Mucosa of descending colon (tissue), 3 donors: ENCODE measurements at regions not wholly inside any gene's neighbourhood (a gene's known extent, or its start where the extent isn't known, plus 50 kb on each side); places are given as distances from the start of the nearest gene placed in this dataset.

ENCODE experiments used
- ATAC-seq: fragments of 200-7000 bp; cut with Tn5 transposase; one replicate; pipeline ENCODE4 v1.9.1; 2020; ENCODE audit warnings: mild to moderate bottlenecking, moderate library complexity
- DNase-seq, 3 donors: peaks; one replicate each; pipeline ENCODE4 v3.0.0-alpha.2; 2020
- H3K36me3 ChIP-seq: fragments of 200-600 bp; one replicate; pipeline ENCODE4 v1.8.0; 2021; ENCODE audit warnings: low read depth, mild to moderate bottlenecking
- H3K4me1 ChIP-seq: fragments of 200-600 bp; one replicate; pipeline ENCODE4 v1.8.0; 2021; ENCODE audit warnings: low read depth, mild to moderate bottlenecking
- H3K4me3 ChIP-seq: fragments of 200-600 bp; one replicate; pipeline ENCODE4 v1.8.0; 2021; ENCODE audit warnings: mild to moderate bottlenecking
- H3K9me3 ChIP-seq: fragments of 200-600 bp; one replicate; pipeline ENCODE4 v1.8.0; 2021; ENCODE audit warnings: mild to moderate bottlenecking
- CTCF ChIP-seq: fragments of 200-600 bp; IDR thresholded peaks from one replicate; pipeline ENCODE4 v1.8.0; 2022; ENCODE audit warnings: antibody characterized with exemption, mild to moderate bottlenecking
- intact Hi-C, 2 donors: fragments of 100-400 bp; cut with DNase I in 1 of 2; cut with micrococcal nuclease in 1 of 2; formaldehyde crosslinking; loops; one replicate each; pipeline versions ENCODE4 v1.11.0 to v1.11.1; 2022; cut with DNase I, micrococcal nuclease
- donor health status: DM: no; HTN: no; CAD: no; lungs with moderate emphysema.
- donor health status: DM: no; HTN: no; CAD: no.
- donor health status: DM: no; HTN: yes; CAD: no.

GRCh38 chr10:3975016-3975415 lies 190.0 kb upstream of the KLF6 start:
- Histone ChIP-seq H3K36me3 (no peaks in the 10 kb centered on the region), H3K4me3 (no peak overlapping the region), H3K9me3 (no peaks in the 10 kb centered on the region), H3K4me1 (peaks cover 24% of the 10 kb centered on the region)
- intact Hi-C loops = loop anchor here in 1 of 2 donors (10.0 kb wide), 1 partner anchor 90 kb away; no protein-coding TSS in a partner anchor
- ATAC-seq = no peak
- peak in 1 of 3 donors; percentile 14 for DNase-seq
- no peak for TF ChIP-seq CTCF

GRCh38 chr10:3972460-3973301 lies 187.7 kb upstream of the KLF6 start:
- ATAC-seq (peak; percentile 55), DNase-seq (no peak)
- H3K9me3 ChIP-seq = no peaks in the 10 kb centered on the region
- H3K4me3 ChIP-seq = no peak overlapping the region
- H3K4me1 ChIP-seq = peaks cover 14% of the 10 kb centered on the region
- intact Hi-C loops = loop anchor here in 1 of 2 donors (10.0 kb wide), 1 partner anchor 92 kb away; no protein-coding TSS in a partner anchor
- TF ChIP-seq CTCF = no peak
- H3K36me3 ChIP-seq = no peaks in the 10 kb centered on the region

DNA sequence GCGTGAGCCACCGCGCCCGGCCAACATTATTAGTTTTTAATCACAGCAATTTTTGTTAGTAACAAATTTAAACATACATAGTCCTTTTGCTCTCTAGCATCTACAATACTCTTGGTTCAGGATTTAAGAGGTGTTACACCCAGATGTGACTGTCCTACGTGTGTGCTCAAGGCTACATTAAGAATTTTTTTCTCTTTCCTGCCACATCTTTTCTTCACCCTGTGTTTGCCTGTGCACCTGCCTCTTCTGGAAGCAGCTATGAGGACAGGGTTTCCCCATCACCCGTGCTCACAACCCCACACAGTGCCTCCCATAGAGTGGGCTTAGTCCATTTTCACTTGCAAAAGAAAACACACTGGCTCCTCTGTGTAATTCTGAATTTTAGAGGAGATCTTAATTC lies 186.7 kb upstream of the KLF6 start:
- no peaks in the 10 kb centered on the region for H3K9me3 ChIP-seq
- H3K4me1 ChIP-seq = peaks cover 14% of the 10 kb centered on the region
- TF ChIP-seq CTCF = no peak
- no peak overlapping the region for H3K4me3 ChIP-seq
- intact Hi-C loops = loop anchor here in 1 of 2 donors (10.0 kb wide), 1 partner anchor 93 kb away; no protein-coding TSS in a partner anchor
- DNase-seq (no peak), ATAC-seq (no peak)
- H3K36me3 ChIP-seq = no peaks in the 10 kb centered on the region

DNA sequence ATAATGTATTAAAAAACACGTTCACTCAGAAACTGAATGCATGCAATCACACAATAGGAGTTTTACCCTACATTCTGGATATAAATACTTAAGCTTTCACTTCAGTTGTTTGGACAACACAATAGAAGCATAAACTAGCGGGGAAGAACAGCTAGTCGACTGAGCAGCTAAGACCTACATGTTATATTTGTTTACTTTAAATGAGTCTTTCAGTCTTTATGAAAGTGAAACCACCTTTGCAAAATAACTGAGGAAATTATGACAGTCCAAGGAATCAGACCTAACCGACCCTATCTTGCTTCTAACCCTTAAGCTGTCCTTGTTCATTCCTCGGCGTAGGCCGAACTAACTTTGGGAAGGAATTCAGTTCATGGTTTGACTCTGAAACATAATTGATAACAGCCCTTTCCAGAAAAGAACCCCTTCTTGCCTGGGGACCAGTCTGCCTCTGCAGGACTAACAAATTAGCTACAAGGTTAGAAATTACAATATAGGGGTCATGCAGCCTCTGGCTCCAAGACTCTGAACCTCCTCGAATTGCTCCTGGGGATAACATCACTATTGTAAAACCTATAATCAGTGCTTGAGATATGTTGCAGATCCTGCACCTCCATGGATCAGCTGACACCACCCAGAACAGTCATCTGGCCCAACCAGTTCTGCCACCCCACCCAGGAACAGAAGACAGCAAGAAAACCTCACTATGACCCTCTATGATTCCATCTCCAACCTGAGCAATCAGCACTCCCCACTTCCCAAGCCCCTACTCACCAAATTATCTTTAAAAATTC lies 185.1 kb upstream of the KLF6 start:
- H3K4me3 ChIP-seq = no peak overlapping the region
- no peaks in the 10 kb centered on the region for H3K36me3 ChIP-seq
- DNase-seq (peak; percentile 57 to 76 (median 74)), ATAC-seq (peak; percentile 72)
- no peaks in the 10 kb centered on the region for H3K9me3 ChIP-seq
- peaks cover 14% of the 10 kb centered on the region for H3K4me1 ChIP-seq
- intact Hi-C loops = loop anchor here in 1 of 2 donors (10.0 kb wide), 1 partner anchor 95 kb away; no protein-coding TSS in a partner anchor
- TF ChIP-seq CTCF = no peak

- Histone ChIP-seq H3K4me1 (peaks cover 14% of the 10 kb centered on the region), H3K9me3 (no peaks in the 10 kb centered on the region), H3K4me3 (no peak overlapping the region), H3K36me3 (no peaks in the 10 kb centered on the region)
- ATAC-seq = no peak
- no peak for TF ChIP-seq CTCF
- intact Hi-C loops = no loop called here
- DNase-seq = no peak
Observed at GRCh38 chr10:3968727-3969126, 183.7 kb upstream of the KLF6 start.
